ENCODE measurements at regions not wholly inside any gene's neighbourhood (a gene's known extent, or its start where the extent isn't known, plus 50 kb on each side); places are given as distances from the start of the nearest gene placed in this dataset.

- intact Hi-C loops (cut with DNase I) = no loop called here
- H3K27me3 ChIP-seq = no peaks in the 10 kb centered on the region
- no peak for TF ChIP-seq CTCF (IDR thresholded peaks at IDR 0.05)
- ATAC-seq = no peak
- no peak overlapping the region for H3K27ac ChIP-seq
- WGBS, 2 donors = 72 to 77% methylated on average over 29 of the region's 29 CpGs
- no peaks in the 10 kb centered on the region for H3K9me3 ChIP-seq
- no peak for FAIRE-seq
- H3K36me3 ChIP-seq = no peaks in the 10 kb centered on the region
- peaks cover 0 to 7% (median 4%) of the 10 kb centered on the region in 3 donors for H3K4me1 ChIP-seq
- no peak overlapping the region for H3K4me3 ChIP-seq
- DNase-seq = peak in 1 of 6 donors; percentile 47
Observed at GRCh38 chr2:240322231-240322955, 113.1 kb upstream of the GPC1 start.

- Histone ChIP-seq H3K27me3 (no peaks in the 10 kb centered on the region), H3K27ac (no peak overlapping the region), H3K4me3 (no peak overlapping the region), H3K36me3 (no peaks in the 10 kb centered on the region), H3K4me1 (peaks cover 0 to 7% (median 4%) of the 10 kb centered on the region in 3 donors), H3K9me3 (no peaks in the 10 kb centered on the region)
- intact Hi-C loops (cut with DNase I) = no loop called here
- WGBS, 2 donors = 78 to 87% methylated on average over 25 of the region's 25 CpGs
- no peak for TF ChIP-seq CTCF (IDR thresholded peaks at IDR 0.05)
- DNase-seq (peak in 1 of 6 donors; percentile 38), FAIRE-seq (no peak), ATAC-seq (no peak)
Observed at GRCh38 chr2:240322991-240323390, 112.5 kb upstream of the GPC1 start.

DNA sequence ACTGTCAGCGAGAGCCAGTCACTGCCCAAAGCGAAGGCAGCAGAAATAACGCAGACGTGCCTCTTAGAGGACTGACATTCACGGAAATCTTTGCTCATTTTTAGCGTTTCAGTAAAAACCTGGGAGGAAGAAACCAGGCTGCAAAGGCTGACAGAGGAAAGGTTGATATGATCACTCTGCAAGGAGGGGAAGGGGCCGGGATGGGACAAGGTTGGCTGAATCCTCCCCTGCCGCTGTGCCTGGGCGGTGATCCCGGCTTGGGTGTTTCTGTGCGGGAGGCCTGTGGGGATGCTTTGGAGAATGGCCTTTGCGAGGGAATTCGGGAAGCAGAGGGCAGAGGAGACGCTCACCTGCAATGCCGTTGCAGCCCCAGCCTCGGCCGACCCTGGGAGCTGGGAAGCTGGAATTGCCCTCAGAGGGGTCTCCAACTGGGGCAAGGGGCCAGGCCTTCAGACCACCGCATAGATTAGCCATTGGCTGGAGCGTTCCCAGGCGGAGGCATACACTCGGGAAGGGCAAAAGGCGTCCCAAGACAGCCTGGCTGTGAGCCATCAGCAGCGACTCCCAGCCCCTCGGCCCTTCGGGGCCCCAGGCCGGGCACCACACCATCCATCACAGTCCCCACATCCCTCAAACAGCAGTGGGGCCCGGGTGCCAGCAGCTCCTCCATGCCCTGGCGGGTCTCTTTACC lies 111.7 kb upstream of the GPC1 start:
- Histone ChIP-seq H3K4me1 (peaks cover 0 to 7% (median 4%) of the 10 kb centered on the region in 3 donors), H3K36me3 (no peaks in the 10 kb centered on the region), H3K9me3 (no peaks in the 10 kb centered on the region), H3K27me3 (no peaks in the 10 kb centered on the region), H3K27ac (no peak overlapping the region), H3K4me3 (no peak overlapping the region)
- DNase-seq = peak in 1 of 6 donors; percentile 46
- no peak for TF ChIP-seq CTCF (IDR thresholded peaks at IDR 0.05)
- WGBS, 2 donors = 83 to 84% methylated on average over 28 of the region's 28 CpGs
- FAIRE-seq = no peak
- ATAC-seq = no peak
- intact Hi-C loops (cut with DNase I) = no loop called here

DNA sequence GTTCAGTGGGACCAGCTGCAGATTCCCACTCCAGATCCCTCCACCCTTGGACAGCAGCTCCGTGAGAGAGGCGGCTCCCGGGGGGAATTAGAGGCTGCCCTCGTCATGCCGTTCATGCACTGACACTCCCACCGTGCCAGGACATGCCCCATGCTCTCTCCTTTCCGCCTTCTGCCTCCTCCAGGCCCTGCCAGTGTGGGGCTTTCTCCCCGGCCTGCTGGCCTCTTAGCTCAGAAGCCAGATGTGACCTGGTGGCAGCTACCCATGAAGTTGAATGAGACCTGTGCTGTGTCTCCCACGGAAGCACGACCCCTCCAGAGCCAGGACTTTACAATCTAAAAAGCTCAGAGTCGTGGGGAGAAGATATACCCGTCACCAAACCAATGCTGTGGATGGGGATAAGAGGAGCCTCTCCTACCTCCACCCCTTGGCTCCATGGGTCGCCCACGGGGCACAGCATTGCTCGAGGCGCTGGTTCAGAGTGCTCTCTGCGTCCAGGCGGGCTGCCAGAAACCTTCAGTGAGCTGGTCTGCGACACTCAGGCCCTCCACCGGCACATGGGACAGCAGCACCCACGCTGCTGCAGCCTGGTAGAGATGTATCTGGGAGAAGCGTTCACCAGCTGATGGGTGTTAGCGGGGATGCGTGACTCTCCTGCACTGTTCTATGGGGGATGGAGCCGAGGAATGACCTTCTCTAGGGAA lies 111.0 kb upstream of the GPC1 start:
- 86 to 89% methylated on average over 25 of the region's 25 CpGs for WGBS, 2 donors

More for the DNA sequence above, 111.0 kb upstream of the GPC1 start:
- intact Hi-C loops (cut with DNase I) = no loop called here
- H3K9me3 ChIP-seq = no peaks in the 10 kb centered on the region
- FAIRE-seq (no peak), ATAC-seq (no peak), DNase-seq (peak in 1 of 6 donors; percentile 44)
- H3K27me3 ChIP-seq = no peaks in the 10 kb centered on the region
- no peaks in the 10 kb centered on the region for H3K36me3 ChIP-seq
- H3K27ac ChIP-seq = no peak overlapping the region
- TF ChIP-seq CTCF (IDR thresholded peaks at IDR 0.05) = no peak
- H3K4me1 ChIP-seq = peaks cover 0 to 7% (median 4%) of the 10 kb centered on the region in 3 donors
- no peak overlapping the region for H3K4me3 ChIP-seq

Data from pancreas (tissue), 10 donors.